ENCODE measurements at regions not wholly inside any gene's neighbourhood (a gene's known extent, or its start where the extent isn't known, plus 50 kb on each side); places are given as distances from the start of the nearest gene placed in this dataset.

- H3K27me3 Mint-ChIP-seq, result no peaks in the 10 kb centered on the region
- H3K4me3 Mint-ChIP-seq, result no peak overlapping the region
- H3K4me1 Mint-ChIP-seq (ENCODE audit: low read depth), result no peaks in the 10 kb centered on the region
- no peaks in the 10 kb centered on the region for H3K36me3 Mint-ChIP-seq (ENCODE audit: low read depth)
- H3K27ac Mint-ChIP-seq, result no peak overlapping the region
- no peak for DNase-seq
- no peaks in the 10 kb centered on the region for H3K9me3 Mint-ChIP-seq
These were observed 104.7 kb downstream of the LRATD1 start for GRCh38 chr2:14737201-14737600.

DNA sequence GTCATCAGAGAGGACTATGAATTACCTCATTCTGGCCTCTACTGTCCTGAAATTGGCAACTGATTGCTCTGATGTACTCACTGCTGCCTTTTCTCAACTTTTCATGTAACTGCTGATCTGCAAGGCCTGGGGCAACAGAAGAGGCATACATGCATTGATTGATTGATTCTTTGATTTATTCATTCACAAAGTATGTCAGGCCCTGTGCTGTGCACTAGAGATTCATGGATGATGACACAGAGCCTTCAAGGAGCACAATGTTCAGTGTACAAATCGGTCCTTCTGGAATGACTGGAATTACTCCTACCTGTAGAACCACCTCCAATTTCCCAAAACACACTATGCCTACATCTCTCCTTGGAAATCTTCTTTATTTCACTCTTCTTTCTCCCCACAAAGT lies 111.3 kb downstream of the LRATD1 start:
- Mint-ChIP-seq H3K9me3 (peaks cover under 1% of the 10 kb centered on the region), H3K4me1 (ENCODE audit: low read depth) (no peaks in the 10 kb centered on the region), H3K4me3 (no peak overlapping the region), H3K36me3 (ENCODE audit: low read depth) (no peaks in the 10 kb centered on the region), H3K27me3 (no peaks in the 10 kb centered on the region), H3K27ac (no peak overlapping the region)
- DNase-seq, result no peak

GRCh38 chr2:14745288-14746076 lies 113.0 kb downstream of the LRATD1 start:
- Mint-ChIP-seq H3K27me3 (no peaks in the 10 kb centered on the region), H3K9me3 (peaks cover 3% of the 10 kb centered on the region), H3K27ac (no peak overlapping the region), H3K4me1 (ENCODE audit: low read depth) (no peaks in the 10 kb centered on the region), H3K36me3 (ENCODE audit: low read depth) (no peaks in the 10 kb centered on the region), H3K4me3 (no peak overlapping the region)
- no peak for DNase-seq

GRCh38 chr2:14746133-14746532 lies 113.6 kb downstream of the LRATD1 start:
- Mint-ChIP-seq H3K36me3 (ENCODE audit: low read depth) (no peaks in the 10 kb centered on the region), H3K27me3 (no peaks in the 10 kb centered on the region), H3K9me3 (peaks cover 3% of the 10 kb centered on the region), H3K27ac (no peak overlapping the region), H3K4me3 (no peak overlapping the region), H3K4me1 (ENCODE audit: low read depth) (no peaks in the 10 kb centered on the region)
- no peak for DNase-seq

GRCh38 chr2:14747447-14747846 lies 114.9 kb downstream of the LRATD1 start:
- Mint-ChIP-seq H3K4me1 (ENCODE audit: low read depth) (no peaks in the 10 kb centered on the region), H3K4me3 (no peak overlapping the region), H3K9me3 (peaks cover 3% of the 10 kb centered on the region), H3K27me3 (no peaks in the 10 kb centered on the region), H3K36me3 (ENCODE audit: low read depth) (no peaks in the 10 kb centered on the region), H3K27ac (no peak overlapping the region)
- DNase-seq, result no peak

- Mint-ChIP-seq H3K27me3 (no peaks in the 10 kb centered on the region), H3K27ac (no peak overlapping the region), H3K36me3 (ENCODE audit: low read depth) (no peaks in the 10 kb centered on the region), H3K4me3 (no peak overlapping the region), H3K9me3 (peaks cover 3% of the 10 kb centered on the region), H3K4me1 (ENCODE audit: low read depth) (no peaks in the 10 kb centered on the region)
- DNase-seq, result no peak
These were observed 117.4 kb downstream of the LRATD1 start for GRCh38 chr2:14749884-14750283.

- H3K36me3 Mint-ChIP-seq (ENCODE audit: low read depth), result no peaks in the 10 kb centered on the region
- H3K9me3 Mint-ChIP-seq, result peaks cover 3% of the 10 kb centered on the region
- DNase-seq, result no peak
- H3K27ac Mint-ChIP-seq, result no peak overlapping the region
- no peak overlapping the region for H3K4me3 Mint-ChIP-seq
- no peaks in the 10 kb centered on the region for H3K4me1 Mint-ChIP-seq (ENCODE audit: low read depth)
- H3K27me3 Mint-ChIP-seq, result no peaks in the 10 kb centered on the region
These were observed 117.9 kb downstream of the LRATD1 start for GRCh38 chr2:14750433-14750832.

DNA sequence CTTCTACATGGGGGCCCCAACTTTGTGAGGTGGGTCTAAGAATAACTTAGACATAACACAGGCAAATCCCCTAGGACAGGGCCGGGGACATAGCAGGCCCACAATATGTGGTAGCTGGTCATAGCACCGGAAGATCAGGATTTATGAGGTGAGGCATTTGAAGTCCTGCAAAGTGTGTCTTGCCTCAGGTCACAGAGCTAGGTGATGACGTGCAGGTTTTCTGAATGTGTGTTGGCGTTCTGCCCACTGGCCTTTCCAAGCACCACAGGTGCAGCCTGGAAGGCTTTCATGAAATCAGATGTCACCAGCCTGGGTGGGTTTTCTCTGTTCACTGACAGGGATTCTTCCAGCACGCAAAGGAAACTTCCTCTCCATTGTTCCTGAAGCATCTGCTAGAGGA lies 119.1 kb downstream of the LRATD1 start:
- no peaks in the 10 kb centered on the region for H3K27me3 Mint-ChIP-seq
- no peaks in the 10 kb centered on the region for H3K4me1 Mint-ChIP-seq (ENCODE audit: low read depth)
- H3K9me3 Mint-ChIP-seq, result peaks cover 3% of the 10 kb centered on the region
- no peak overlapping the region for H3K27ac Mint-ChIP-seq
- no peaks in the 10 kb centered on the region for H3K36me3 Mint-ChIP-seq (ENCODE audit: low read depth)
- DNase-seq, result no peak
- no peak overlapping the region for H3K4me3 Mint-ChIP-seq

DNA sequence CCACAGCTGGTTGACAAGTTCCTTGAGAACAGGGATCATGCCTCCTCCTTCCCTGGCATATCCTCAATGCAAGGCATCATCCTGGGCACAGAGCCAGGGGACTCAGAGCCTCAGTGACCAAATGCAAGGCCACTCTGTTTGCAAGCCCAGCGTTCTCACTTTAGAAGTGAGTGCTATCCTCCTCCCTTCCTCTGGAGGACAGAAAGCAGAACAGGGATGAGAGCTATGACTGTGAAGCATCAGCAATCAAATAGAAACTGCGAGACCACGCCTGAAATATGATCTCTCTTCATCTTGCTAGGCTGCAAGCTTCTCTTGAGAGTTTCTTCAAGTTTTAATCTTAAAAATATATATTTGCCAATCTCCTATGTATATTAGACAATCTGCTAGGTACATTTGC lies 119.8 kb downstream of the LRATD1 start:
- H3K27me3 Mint-ChIP-seq, result no peaks in the 10 kb centered on the region

GRCh38 chr2:14756122-14756541 lies 123.6 kb downstream of the LRATD1 start:
- H3K4me3 Mint-ChIP-seq, result no peak overlapping the region
- no peaks in the 10 kb centered on the region for H3K36me3 Mint-ChIP-seq (ENCODE audit: low read depth)
- H3K27ac Mint-ChIP-seq, result no peak overlapping the region
- no peaks in the 10 kb centered on the region for H3K4me1 Mint-ChIP-seq (ENCODE audit: low read depth)
- no peaks in the 10 kb centered on the region for H3K27me3 Mint-ChIP-seq
- no peaks in the 10 kb centered on the region for H3K9me3 Mint-ChIP-seq
- DNase-seq, result no peak

More for the DNA sequence above, 119.8 kb downstream of the LRATD1 start:
- Mint-ChIP-seq H3K9me3 (peaks cover 3% of the 10 kb centered on the region), H3K4me3 (no peak overlapping the region), H3K4me1 (ENCODE audit: low read depth) (no peaks in the 10 kb centered on the region), H3K27ac (no peak overlapping the region), H3K36me3 (ENCODE audit: low read depth) (no peaks in the 10 kb centered on the region)
- no peak for DNase-seq

- no peak for DNase-seq
- Mint-ChIP-seq H3K27me3 (no peaks in the 10 kb centered on the region), H3K4me1 (ENCODE audit: low read depth) (no peaks in the 10 kb centered on the region), H3K36me3 (ENCODE audit: low read depth) (no peaks in the 10 kb centered on the region), H3K4me3 (no peak overlapping the region), H3K9me3 (no peaks in the 10 kb centered on the region), H3K27ac (no peak overlapping the region)
These were observed 124.6 kb downstream of the LRATD1 start for GRCh38 chr2:14756981-14757657.

DNA sequence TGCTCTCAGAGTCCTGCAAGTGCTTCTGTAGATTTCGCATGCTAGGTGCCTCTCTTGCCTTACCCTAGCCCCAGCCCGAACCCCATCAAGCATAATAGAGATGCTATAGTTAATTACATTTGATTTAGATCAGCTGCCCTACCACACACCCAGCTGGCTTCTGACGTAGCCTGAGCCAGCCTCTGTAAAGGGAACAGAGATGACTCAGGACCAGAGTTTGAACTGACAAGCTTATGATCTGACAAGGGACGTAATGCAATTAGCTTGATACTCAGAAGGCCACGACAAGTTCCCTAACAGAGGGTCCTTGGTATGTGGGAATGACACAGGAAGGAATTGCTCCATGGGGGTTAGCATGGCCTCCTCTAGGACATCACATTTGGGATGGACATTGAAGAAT lies 126.6 kb downstream of the LRATD1 start:
- Mint-ChIP-seq H3K4me1 (ENCODE audit: low read depth) (no peaks in the 10 kb centered on the region), H3K27me3 (no peaks in the 10 kb centered on the region), H3K4me3 (no peak overlapping the region), H3K36me3 (ENCODE audit: low read depth) (no peaks in the 10 kb centered on the region), H3K9me3 (no peaks in the 10 kb centered on the region), H3K27ac (no peak overlapping the region)
- DNase-seq, result no peak

DNA sequence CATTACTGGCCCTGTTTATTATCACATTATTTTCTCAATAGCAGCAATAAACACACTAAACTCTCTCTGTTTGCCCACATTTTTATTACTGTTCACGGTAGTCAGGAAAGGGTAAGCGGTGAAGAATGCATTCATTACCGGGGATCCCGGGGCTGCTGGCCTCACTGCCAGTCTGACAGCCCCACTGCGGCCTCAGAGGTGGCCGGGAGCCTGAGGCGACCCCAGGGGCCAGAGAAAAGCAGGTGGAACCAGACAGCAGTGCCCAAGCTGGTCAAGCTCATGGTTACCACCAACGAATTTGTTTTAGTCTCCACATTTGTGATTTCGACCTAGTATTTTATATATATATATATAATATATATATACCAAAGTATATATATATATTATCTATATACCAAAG lies 127.7 kb downstream of the LRATD1 start:
- H3K27me3 Mint-ChIP-seq, result no peaks in the 10 kb centered on the region

GRCh38 chr2:14761118-14761517 lies 128.6 kb downstream of the LRATD1 start:
- H3K9me3 Mint-ChIP-seq, result no peaks in the 10 kb centered on the region
- H3K4me3 Mint-ChIP-seq, result no peak overlapping the region
- no peaks in the 10 kb centered on the region for H3K27me3 Mint-ChIP-seq
- no peaks in the 10 kb centered on the region for H3K36me3 Mint-ChIP-seq (ENCODE audit: low read depth)
- no peaks in the 10 kb centered on the region for H3K4me1 Mint-ChIP-seq (ENCODE audit: low read depth)
- no peak overlapping the region for H3K27ac Mint-ChIP-seq
- DNase-seq, result no peak

More for the DNA sequence above, 127.7 kb downstream of the LRATD1 start:
- Mint-ChIP-seq H3K27ac (no peak overlapping the region), H3K4me1 (ENCODE audit: low read depth) (no peaks in the 10 kb centered on the region), H3K36me3 (ENCODE audit: low read depth) (no peaks in the 10 kb centered on the region), H3K9me3 (no peaks in the 10 kb centered on the region), H3K4me3 (no peak overlapping the region)
- DNase-seq, result no peak

GRCh38 chr2:14773696-14774095 lies 141.2 kb downstream of the LRATD1 start:
- no peak overlapping the region for H3K27ac Mint-ChIP-seq
- no peak for DNase-seq
- H3K36me3 Mint-ChIP-seq (ENCODE audit: low read depth), result no peaks in the 10 kb centered on the region
- no peak overlapping the region for H3K4me3 Mint-ChIP-seq
- H3K9me3 Mint-ChIP-seq, result no peaks in the 10 kb centered on the region
- no peaks in the 10 kb centered on the region for H3K4me1 Mint-ChIP-seq (ENCODE audit: low read depth)
- no peaks in the 10 kb centered on the region for H3K27me3 Mint-ChIP-seq

Measured in activated T-cell treated with anti-CD3 and anti-CD28 coated beads, Interleukin-2, amount 50 U/mL, for 24 hours (primary cell).